Body of pancreas (tissue), 4 donors: ENCODE measurements at regions not wholly inside any gene's neighbourhood (a gene's known extent, or its start where the extent isn't known, plus 50 kb on each side); places are given as distances from the start of the nearest gene placed in this dataset.

Experiments used
- POLR2A ChIP-seq, 3 donors: fragments of 450-650 bp; IDR thresholded peaks; one replicate each; pipeline ENCODE4 v1.6.1; 2016; ENCODE audit warnings: antibody characterized with exemption in 3 of 3, mild to moderate bottlenecking in 2 of 3
- TF ChIP-seq, protein P1 (sequence below), 7 experiments: fragments of 450-650 bp in 4 of 7; fragments of 200-600 bp in 3 of 7; sonication (generic) in 3 of 7; IDR thresholded peaks; one replicate each; pipeline ENCODE4 v1.5.1; 2016 to 2019; ENCODE audit warnings: antibody characterized with exemption in 7 of 7

DNA sequence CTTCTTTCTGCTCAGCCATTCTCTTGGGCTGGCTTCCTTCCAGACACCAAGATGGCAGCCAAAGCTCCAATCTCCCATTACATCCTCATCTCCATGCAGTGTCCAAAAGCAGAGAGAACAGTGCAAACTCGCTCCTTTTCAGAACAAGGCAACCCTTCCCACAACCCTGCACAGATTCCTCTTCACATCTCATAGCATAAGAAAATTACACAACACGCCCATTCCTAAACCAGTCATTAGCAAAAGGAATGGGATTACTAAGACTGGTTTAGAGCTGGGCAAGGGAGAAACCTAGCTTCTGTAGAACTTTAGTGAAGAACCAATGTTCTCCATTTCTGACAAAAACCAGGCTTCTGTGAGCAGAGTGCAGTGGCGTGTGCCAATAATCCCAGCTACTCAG, 51.5 kb upstream of the CTNNA1 start:
- TF ChIP-seq, protein P1, sequence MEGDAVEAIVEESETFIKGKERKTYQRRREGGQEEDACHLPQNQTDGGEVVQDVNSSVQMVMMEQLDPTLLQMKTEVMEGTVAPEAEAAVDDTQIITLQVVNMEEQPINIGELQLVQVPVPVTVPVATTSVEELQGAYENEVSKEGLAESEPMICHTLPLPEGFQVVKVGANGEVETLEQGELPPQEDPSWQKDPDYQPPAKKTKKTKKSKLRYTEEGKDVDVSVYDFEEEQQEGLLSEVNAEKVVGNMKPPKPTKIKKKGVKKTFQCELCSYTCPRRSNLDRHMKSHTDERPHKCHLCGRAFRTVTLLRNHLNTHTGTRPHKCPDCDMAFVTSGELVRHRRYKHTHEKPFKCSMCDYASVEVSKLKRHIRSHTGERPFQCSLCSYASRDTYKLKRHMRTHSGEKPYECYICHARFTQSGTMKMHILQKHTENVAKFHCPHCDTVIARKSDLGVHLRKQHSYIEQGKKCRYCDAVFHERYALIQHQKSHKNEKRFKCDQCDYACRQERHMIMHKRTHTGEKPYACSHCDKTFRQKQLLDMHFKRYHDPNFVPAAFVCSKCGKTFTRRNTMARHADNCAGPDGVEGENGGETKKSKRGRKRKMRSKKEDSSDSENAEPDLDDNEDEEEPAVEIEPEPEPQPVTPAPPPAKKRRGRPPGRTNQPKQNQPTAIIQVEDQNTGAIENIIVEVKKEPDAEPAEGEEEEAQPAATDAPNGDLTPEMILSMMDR (IDR thresholded peaks at IDR 0.05), result no peak
- TF ChIP-seq POLR2A (IDR thresholded peaks at IDR 0.05), result no peak
